ENCODE measurements at regions not wholly inside any gene's neighbourhood (a gene's known extent, or its start where the extent isn't known, plus 50 kb on each side); places are given as distances from the start of the nearest gene placed in this dataset.

- DNase-seq, result peak; percentile 24
- no peak overlapping the region for H3K18ac ChIP-seq (ENCODE audit: insufficient read length, low read depth, low read length)
- no peak overlapping the region for H3K4ac ChIP-seq (ENCODE audit: low read depth, low read length)
- peak overlapping the region in 1 of 3 experiments; percentile 39; a peak in 1 of 7 replicates for H3K27ac Mint-ChIP-seq
- H4K8ac ChIP-seq (replicated peaks; ENCODE audit: insufficient read length, low read depth, low read length), result no peak overlapping the region
- no peak overlapping the region for H2BK15ac ChIP-seq (ENCODE audit: low read depth, low read length)
- H3K79me2 ChIP-seq (ENCODE audit: insufficient read depth, low read length), result no peaks in the 10 kb centered on the region
- no peak overlapping the region for H2BK12ac ChIP-seq (ENCODE audit: insufficient read length, low read depth, low read length)
- no peak overlapping the region for H2AFZ ChIP-seq (ENCODE audit: low read length)
- no peak overlapping the region for H3K9ac ChIP-seq (ENCODE audit: extremely low read depth, insufficient read length, low read length)
- no peak overlapping the region for H4K91ac ChIP-seq (ENCODE audit: insufficient read length, low read depth, low read length)
- no peak overlapping the region for H3K23ac ChIP-seq (ENCODE audit: insufficient read length, low read depth, low read length)
- H3K23me2 ChIP-seq (ENCODE audit: insufficient read length, low read depth, low read length, poor library complexity, severe bottlenecking), result no peaks in the 10 kb centered on the region
- no peak overlapping the region for H3K27ac ChIP-seq (ENCODE audit: insufficient read length, low read depth, low read length)
- no CpG with 5 or more reads among the region's 4 CpGs for WGBS (ENCODE audit: extremely low coverage, insufficient read length, low lambda C conversion rate)
- H3K4me1 ChIP-seq (ENCODE audit: insufficient read depth, low read length), result no peaks in the 10 kb centered on the region
- H4K20me1 ChIP-seq (ENCODE audit: control insufficient read depth, insufficient read depth, insufficient read length), result no peaks in the 10 kb centered on the region
- no peak overlapping the region for H4K5ac ChIP-seq (ENCODE audit: insufficient read length, low read depth, low read length)
- no peak overlapping the region for H3K56ac ChIP-seq (ENCODE audit: insufficient read length, low read depth, low read length)
- no peak for TF ChIP-seq CTCF (conservative IDR thresholded peaks at IDR 0.05)
- no peak overlapping the region for H3K4me2 ChIP-seq (ENCODE audit: insufficient read depth, insufficient read length, low read length)
- H2BK120ac ChIP-seq (ENCODE audit: low read depth, low read length, poor library complexity, severe bottlenecking), result no peak overlapping the region
- no peak overlapping the region for H2AK5ac ChIP-seq (ENCODE audit: insufficient read length, low read length)
- no peaks in the 10 kb centered on the region for H3K79me1 ChIP-seq (ENCODE audit: insufficient read depth, low read depth, low read length, poor library complexity, severe bottlenecking)
- peaks cover 16% of the 10 kb centered on the region in 2 experiments for H3K4me1 Mint-ChIP-seq
- peaks cover 0 to 6% of the 10 kb centered on the region in 2 experiments; a peak in 3 of 5 replicates for H3K9me3 Mint-ChIP-seq
- H3K36me3 Mint-ChIP-seq (ENCODE audit: insufficient read depth in 1 of 3, low read depth in 3 of 3), result no peaks in the 10 kb centered on the region; a peak in 2 of 7 replicates
- no peak overlapping the region for H3K14ac ChIP-seq (ENCODE audit: insufficient read depth, low read length)
- H2BK20ac ChIP-seq (ENCODE audit: low read depth, low read length, poor library complexity, severe bottlenecking), result no peak overlapping the region
- H3K27me3 ChIP-seq (ENCODE audit: insufficient read depth, low read length), result no peaks in the 10 kb centered on the region
- no peak overlapping the region for H3K4me3 Mint-ChIP-seq
- no peaks in the 10 kb centered on the region for H3K27me3 Mint-ChIP-seq (ENCODE audit: low read depth)
- H3T11ph ChIP-seq (ENCODE audit: low read length), result no peak overlapping the region
- no peaks in the 10 kb centered on the region for H3K9me3 ChIP-seq (ENCODE audit: control insufficient read depth, low read depth, low read length)
- H2BK5ac ChIP-seq (ENCODE audit: insufficient read length, low read length), result no peak overlapping the region
Measured at GRCh38 chr6:48389146-48390043, 278.4 kb upstream of the PTCHD4 start.

Data from H9 (cell line).